GM23338 (cell line): ENCODE measurements at regions not wholly inside any gene's neighbourhood (a gene's known extent, or its start where the extent isn't known, plus 50 kb on each side); places are given as distances from the start of the nearest gene placed in this dataset. TPM values are rescaled to one million over a fixed set of nuclear protein-coding genes. Genes with fewer than 3 reads are reported as not detected.

Source experiments
- ATAC-seq: fragments of 200-7000 bp; cut with Tn5 transposase; 3 replicates; pipeline ENCODE4 v1.9.1; 2020
- DNase-seq: peaks from one replicate; pipeline ENCODE4 v3.0.0-alpha.2; 2015; ENCODE audit warnings: low spot score
- H2AFZ ChIP-seq: fragments of 200-600 bp; sonication (generic); 2 replicates; pipeline ENCODE4 v1.8.0; 2016; ENCODE audit warnings: antibody characterized with exemption, mild to moderate bottlenecking, moderate library complexity
- H3F3A ChIP-seq: fragments of 200-600 bp; sonication (generic); replicated peaks from 2 replicates; pipeline ENCODE4 v1.8.0; 2017; ENCODE audit warnings: antibody characterized with exemption, mixed run types, low read depth
- H3K27ac ChIP-seq: fragments of 200-600 bp; sonication (generic); 2 replicates; pipeline ENCODE4 v1.6.1; 2016; ENCODE audit warnings: low read depth
- H3K27me3 ChIP-seq: fragments of 200-600 bp; sonication (generic); 2 replicates; pipeline ENCODE4 v1.8.0; 2016; ENCODE audit warnings: mild to moderate bottlenecking, mixed run types, moderate library complexity; ENCODE audit not compliant: insufficient read depth
- H3K36me3 ChIP-seq: fragments of 200-600 bp; sonication (generic); 2 replicates; pipeline ENCODE4 v1.8.0; 2016; ENCODE audit warnings: mild to moderate bottlenecking; ENCODE audit not compliant: insufficient read depth
- H3K4me1 ChIP-seq: fragments of 200-600 bp; sonication (generic); 2 replicates; pipeline ENCODE4 v1.8.0; 2016; ENCODE audit warnings: mild to moderate bottlenecking, moderate library complexity; ENCODE audit not compliant: insufficient read depth
- H3K4me2 ChIP-seq: fragments of 200-600 bp; sonication (generic); 2 replicates; pipeline ENCODE4 v1.7.1; 2017; ENCODE audit warnings: mixed run types
- H3K4me3 ChIP-seq: fragments of 200-600 bp; sonication (generic); 2 replicates; pipeline ENCODE4 v1.6.1; 2016; ENCODE audit warnings: mixed run types
- H3K79me2 ChIP-seq: fragments of 200-600 bp; sonication (generic); replicated peaks from 2 replicates; pipeline ENCODE4 v1.8.0; 2017; ENCODE audit warnings: mild to moderate bottlenecking; ENCODE audit not compliant: insufficient read depth
- H3K9me2 ChIP-seq: fragments of 200-600 bp; sonication (generic); 2 replicates; pipeline ENCODE4 v1.8.0; 2017; ENCODE audit not compliant: insufficient read depth
- H4K20me1 ChIP-seq: fragments of 200-600 bp; sonication (generic); replicated peaks from 2 replicates; pipeline ENCODE4 v1.8.0; 2017; ENCODE audit warnings: mild to moderate bottlenecking; ENCODE audit not compliant: insufficient read depth
- H3K27ac Mint-ChIP-seq: 2 replicates; pipeline ENCODE4 v1.8.0; 2020; ENCODE audit warnings: inconsistent platforms, mild to moderate bottlenecking, moderate library complexity, mixed read lengths
- H3K27me3 Mint-ChIP-seq: 3 replicates; pipeline ENCODE4 v1.8.0; 2022; ENCODE audit warnings: low read depth, mild to moderate bottlenecking, moderate library complexity, mixed read lengths, inconsistent platforms; ENCODE audit not compliant: insufficient read depth, poor library complexity
- H3K36me3 Mint-ChIP-seq: 3 replicates; pipeline ENCODE4 v1.8.0; 2021; ENCODE audit warnings: low read depth, mild to moderate bottlenecking, inconsistent platforms, moderate library complexity, mixed read lengths
- H3K4me1 Mint-ChIP-seq: 3 replicates; pipeline ENCODE4 v1.8.0; 2020; ENCODE audit warnings: mild to moderate bottlenecking, inconsistent platforms, mixed read lengths
- H3K4me3 Mint-ChIP-seq: 3 replicates; pipeline ENCODE4 v1.8.0; 2021; ENCODE audit warnings: moderate library complexity, mild to moderate bottlenecking, inconsistent platforms, mixed read lengths
- H3K9me3 Mint-ChIP-seq: 3 replicates; pipeline ENCODE4 v1.8.0; 2020; ENCODE audit warnings: moderate library complexity, mild to moderate bottlenecking, inconsistent platforms, mixed read lengths
- CREB1 ChIP-seq: fragments of 250-450 bp; sonication (Bioruptor Pico); IDR thresholded peaks from 2 replicates; pipeline ENCODE4 v1.5.0; 2020; ENCODE audit warnings: low read depth, mild to moderate bottlenecking, moderate library complexity
- EZH2 ChIP-seq: fragments of 200-600 bp; sonication (generic); IDR thresholded peaks from one replicate; pipeline ENCODE4 v1.8.0; 2017; ENCODE audit warnings: antibody characterized with exemption, mild to moderate bottlenecking, low read depth; ENCODE audit not compliant: unreplicated experiment
- EZH2phosphoT487 ChIP-seq: fragments of 200-600 bp; sonication (generic); IDR thresholded peaks from one replicate; pipeline ENCODE4 v1.8.1; 2018; ENCODE audit warnings: antibody characterized with exemption; ENCODE audit not compliant: unreplicated experiment
- NANOG ChIP-seq: IDR thresholded peaks from 2 replicates; pipeline ENCODE4 v1.6.1; 2016; ENCODE audit warnings: antibody characterized with exemption, borderline replicate concordance
- ZNF114 ChIP-seq: fragments of 250-450 bp; sonication (Bioruptor Pico); IDR thresholded peaks from 2 replicates; pipeline ENCODE4 v1.5.0; 2020; ENCODE audit warnings: mild to moderate bottlenecking, moderate library complexity
- ZNF331 ChIP-seq: fragments of 250-450 bp; sonication (Bioruptor Pico); IDR thresholded peaks from 2 replicates; pipeline ENCODE4 v1.5.0; 2020; ENCODE audit warnings: low read depth, mild to moderate bottlenecking, moderate library complexity
- small RNA-seq: library from RNA; depleted of rRNA; stranded (forward); fragments of <200 nt; gene quantifications from one replicate; pipeline ENCODE3, GENCODE V24; 2014; ENCODE audit warnings: low replicate concordance
- TF ChIP-seq, protein P1 (sequence below): fragments of 250-450 bp; sonication (Bioruptor Pico); IDR thresholded peaks from 2 replicates; pipeline ENCODE4 v1.5.0; 2020; ENCODE audit warnings: mild to moderate bottlenecking, moderate library complexity
- TF ChIP-seq, protein P2 (sequence below): IDR thresholded peaks from one replicate; pipeline ENCODE4 v1.6.1; 2018; ENCODE audit warnings: antibody characterized with exemption; ENCODE audit not compliant: unreplicated experiment

DNA sequence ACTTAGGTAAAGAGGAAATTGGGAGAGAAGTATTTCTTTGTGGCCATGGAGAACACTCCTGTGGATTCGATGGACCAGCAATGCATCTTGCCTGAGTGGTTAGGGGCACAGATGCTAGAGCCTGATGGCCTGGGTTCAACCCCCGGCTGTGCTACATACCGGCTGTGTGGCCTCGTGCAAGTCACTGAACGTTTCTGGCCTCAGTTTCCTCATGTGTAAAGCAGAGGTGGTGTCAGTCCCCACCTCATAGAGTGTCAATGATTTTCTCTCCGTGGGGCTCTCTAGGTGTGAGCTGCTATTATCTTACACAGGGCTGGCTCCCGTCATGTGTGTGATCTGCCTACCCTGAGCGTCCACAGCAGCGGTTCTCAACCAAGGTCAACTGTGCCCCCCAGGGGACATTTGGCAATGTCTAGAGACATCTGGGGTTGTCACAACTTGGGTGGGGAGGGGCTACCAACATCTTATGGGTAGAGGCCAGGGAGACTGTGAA, 50.0 kb upstream of the PTPN1 start:
- Histone ChIP-seq H3F3A (no peaks in the 10 kb centered on the region), H3K27ac (no peak overlapping the region), H4K20me1 (no peaks in the 10 kb centered on the region), H3K36me3 (no peaks in the 10 kb centered on the region), H3K9me2 (no peaks in the 10 kb centered on the region), H3K79me2 (no peaks in the 10 kb centered on the region), H2AFZ (0 out of 2 replicates have a peak overlapping the region, but pooled peaks have one; percentile 38), H3K4me2 (no peak overlapping the region), H3K4me3 (no peak overlapping the region), H3K27me3 (no peaks in the 10 kb centered on the region), H3K4me1 (no peaks in the 10 kb centered on the region)
- no peaks in the 10 kb centered on the region for H3K9me3 Mint-ChIP-seq
- no peaks in the 10 kb centered on the region for H3K36me3 Mint-ChIP-seq
- ATAC-seq (no peak), DNase-seq (no peak)
- H3K4me1 Mint-ChIP-seq: peaks cover 13% of the 10 kb centered on the region
- no peak overlapping the region for H3K27ac Mint-ChIP-seq
- no peak overlapping the region for H3K4me3 Mint-ChIP-seq
- TF ChIP-seq EZH2phosphoT487: no peak
- TF ChIP-seq NANOG: no peak
- TF ChIP-seq, protein P1, sequence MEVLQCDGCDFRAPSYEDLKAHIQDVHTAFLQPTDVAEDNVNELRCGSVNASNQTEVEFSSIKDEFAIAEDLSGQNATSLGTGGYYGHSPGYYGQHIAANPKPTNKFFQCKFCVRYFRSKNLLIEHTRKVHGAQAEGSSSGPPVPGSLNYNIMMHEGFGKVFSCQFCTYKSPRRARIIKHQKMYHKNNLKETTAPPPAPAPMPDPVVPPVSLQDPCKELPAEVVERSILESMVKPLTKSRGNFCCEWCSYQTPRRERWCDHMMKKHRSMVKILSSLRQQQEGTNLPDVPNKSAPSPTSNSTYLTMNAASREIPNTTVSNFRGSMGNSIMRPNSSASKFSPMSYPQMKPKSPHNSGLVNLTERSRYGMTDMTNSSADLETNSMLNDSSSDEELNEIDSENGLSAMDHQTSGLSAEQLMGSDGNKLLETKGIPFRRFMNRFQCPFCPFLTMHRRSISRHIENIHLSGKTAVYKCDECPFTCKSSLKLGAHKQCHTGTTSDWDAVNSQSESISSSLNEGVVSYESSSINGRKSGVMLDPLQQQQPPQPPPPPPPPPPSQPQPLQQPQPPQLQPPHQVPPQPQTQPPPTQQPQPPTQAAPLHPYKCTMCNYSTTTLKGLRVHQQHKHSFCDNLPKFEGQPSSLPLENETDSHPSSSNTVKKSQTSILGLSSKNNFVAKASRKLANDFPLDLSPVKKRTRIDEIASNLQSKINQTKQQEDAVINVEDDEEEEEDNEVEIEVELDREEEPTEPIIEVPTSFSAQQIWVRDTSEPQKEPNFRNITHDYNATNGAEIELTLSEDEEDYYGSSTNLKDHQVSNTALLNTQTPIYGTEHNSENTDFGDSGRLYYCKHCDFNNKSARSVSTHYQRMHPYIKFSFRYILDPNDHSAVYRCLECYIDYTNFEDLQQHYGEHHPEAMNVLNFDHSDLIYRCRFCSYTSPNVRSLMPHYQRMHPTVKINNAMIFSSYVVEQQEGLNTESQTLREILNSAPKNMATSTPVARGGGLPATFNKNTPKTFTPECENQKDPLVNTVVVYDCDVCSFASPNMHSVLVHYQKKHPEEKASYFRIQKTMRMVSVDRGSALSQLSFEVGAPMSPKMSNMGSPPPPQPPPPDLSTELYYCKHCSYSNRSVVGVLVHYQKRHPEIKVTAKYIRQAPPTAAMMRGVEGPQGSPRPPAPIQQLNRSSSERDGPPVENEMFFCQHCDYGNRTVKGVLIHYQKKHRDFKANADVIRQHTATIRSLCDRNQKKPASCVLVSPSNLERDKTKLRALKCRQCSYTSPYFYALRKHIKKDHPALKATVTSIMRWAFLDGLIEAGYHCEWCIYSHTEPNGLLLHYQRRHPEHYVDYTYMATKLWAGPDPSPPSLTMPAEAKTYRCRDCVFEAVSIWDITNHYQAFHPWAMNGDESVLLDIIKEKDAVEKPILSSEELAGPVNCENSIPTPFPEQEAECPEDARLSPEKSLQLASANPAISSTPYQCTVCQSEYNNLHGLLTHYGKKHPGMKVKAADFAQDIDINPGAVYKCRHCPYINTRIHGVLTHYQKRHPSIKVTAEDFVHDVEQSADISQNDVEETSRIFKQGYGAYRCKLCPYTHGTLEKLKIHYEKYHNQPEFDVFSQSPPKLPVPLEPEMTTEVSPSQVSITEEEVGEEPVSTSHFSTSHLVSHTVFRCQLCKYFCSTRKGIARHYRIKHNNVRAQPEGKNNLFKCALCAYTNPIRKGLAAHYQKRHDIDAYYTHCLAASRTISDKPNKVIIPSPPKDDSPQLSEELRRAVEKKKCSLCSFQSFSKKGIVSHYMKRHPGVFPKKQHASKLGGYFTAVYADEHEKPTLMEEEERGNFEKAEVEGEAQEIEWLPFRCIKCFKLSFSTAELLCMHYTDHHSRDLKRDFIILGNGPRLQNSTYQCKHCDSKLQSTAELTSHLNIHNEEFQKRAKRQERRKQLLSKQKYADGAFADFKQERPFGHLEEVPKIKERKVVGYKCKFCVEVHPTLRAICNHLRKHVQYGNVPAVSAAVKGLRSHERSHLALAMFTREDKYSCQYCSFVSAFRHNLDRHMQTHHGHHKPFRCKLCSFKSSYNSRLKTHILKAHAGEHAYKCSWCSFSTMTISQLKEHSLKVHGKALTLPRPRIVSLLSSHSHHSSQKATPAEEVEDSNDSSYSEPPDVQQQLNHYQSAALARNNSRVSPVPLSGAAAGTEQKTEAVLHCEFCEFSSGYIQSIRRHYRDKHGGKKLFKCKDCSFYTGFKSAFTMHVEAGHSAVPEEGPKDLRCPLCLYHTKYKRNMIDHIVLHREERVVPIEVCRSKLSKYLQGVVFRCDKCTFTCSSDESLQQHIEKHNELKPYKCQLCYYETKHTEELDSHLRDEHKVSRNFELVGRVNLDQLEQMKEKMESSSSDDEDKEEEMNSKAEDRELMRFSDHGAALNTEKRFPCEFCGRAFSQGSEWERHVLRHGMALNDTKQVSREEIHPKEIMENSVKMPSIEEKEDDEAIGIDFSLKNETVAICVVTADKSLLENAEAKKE (CRISPR knock-in tag): no peak
- no peak for TF ChIP-seq CREB1 (CRISPR knock-in tag)
- TF ChIP-seq ZNF114: no peak
- TF ChIP-seq, protein P2, sequence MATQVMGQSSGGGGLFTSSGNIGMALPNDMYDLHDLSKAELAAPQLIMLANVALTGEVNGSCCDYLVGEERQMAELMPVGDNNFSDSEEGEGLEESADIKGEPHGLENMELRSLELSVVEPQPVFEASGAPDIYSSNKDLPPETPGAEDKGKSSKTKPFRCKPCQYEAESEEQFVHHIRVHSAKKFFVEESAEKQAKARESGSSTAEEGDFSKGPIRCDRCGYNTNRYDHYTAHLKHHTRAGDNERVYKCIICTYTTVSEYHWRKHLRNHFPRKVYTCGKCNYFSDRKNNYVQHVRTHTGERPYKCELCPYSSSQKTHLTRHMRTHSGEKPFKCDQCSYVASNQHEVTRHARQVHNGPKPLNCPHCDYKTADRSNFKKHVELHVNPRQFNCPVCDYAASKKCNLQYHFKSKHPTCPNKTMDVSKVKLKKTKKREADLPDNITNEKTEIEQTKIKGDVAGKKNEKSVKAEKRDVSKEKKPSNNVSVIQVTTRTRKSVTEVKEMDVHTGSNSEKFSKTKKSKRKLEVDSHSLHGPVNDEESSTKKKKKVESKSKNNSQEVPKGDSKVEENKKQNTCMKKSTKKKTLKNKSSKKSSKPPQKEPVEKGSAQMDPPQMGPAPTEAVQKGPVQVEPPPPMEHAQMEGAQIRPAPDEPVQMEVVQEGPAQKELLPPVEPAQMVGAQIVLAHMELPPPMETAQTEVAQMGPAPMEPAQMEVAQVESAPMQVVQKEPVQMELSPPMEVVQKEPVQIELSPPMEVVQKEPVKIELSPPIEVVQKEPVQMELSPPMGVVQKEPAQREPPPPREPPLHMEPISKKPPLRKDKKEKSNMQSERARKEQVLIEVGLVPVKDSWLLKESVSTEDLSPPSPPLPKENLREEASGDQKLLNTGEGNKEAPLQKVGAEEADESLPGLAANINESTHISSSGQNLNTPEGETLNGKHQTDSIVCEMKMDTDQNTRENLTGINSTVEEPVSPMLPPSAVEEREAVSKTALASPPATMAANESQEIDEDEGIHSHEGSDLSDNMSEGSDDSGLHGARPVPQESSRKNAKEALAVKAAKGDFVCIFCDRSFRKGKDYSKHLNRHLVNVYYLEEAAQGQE: no peak
- TF ChIP-seq ZNF331 (CRISPR knock-in tag): no peak
- TF ChIP-seq EZH2: no peak
- H3K27me3 Mint-ChIP-seq: peaks cover 6% of the 10 kb centered on the region

Small RNAs in the stretch of these regions (small RNA-seq; reads per million reads assigned to genes)
- gene RN7SL636P: not detected
